ENCODE measurements at regions not wholly inside any gene's neighbourhood (a gene's known extent, or its start where the extent isn't known, plus 50 kb on each side); places are given as distances from the start of the nearest gene placed in this dataset.

DNA sequence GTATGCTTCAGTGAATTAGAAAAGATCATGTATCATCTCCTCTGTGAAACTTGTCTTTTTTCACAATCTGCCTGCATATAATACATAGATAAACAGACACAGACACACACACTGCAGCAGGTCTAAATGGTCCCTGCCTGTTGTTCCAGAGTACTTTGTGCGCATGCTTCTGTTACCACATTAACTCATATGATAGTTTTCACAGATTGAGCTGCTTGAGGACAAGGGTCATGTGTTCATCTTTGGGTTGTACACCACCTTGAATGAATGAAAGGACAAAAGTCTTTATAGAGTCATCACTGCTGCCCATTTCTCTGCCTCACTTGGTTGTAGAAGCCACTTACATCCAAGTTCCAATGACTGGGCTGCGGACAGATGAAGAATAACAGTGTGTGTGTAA is 72.7 kb upstream of the GLS start:
- TF ChIP-seq, protein P1, sequence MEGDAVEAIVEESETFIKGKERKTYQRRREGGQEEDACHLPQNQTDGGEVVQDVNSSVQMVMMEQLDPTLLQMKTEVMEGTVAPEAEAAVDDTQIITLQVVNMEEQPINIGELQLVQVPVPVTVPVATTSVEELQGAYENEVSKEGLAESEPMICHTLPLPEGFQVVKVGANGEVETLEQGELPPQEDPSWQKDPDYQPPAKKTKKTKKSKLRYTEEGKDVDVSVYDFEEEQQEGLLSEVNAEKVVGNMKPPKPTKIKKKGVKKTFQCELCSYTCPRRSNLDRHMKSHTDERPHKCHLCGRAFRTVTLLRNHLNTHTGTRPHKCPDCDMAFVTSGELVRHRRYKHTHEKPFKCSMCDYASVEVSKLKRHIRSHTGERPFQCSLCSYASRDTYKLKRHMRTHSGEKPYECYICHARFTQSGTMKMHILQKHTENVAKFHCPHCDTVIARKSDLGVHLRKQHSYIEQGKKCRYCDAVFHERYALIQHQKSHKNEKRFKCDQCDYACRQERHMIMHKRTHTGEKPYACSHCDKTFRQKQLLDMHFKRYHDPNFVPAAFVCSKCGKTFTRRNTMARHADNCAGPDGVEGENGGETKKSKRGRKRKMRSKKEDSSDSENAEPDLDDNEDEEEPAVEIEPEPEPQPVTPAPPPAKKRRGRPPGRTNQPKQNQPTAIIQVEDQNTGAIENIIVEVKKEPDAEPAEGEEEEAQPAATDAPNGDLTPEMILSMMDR (IDR thresholded peaks at IDR 0.05; ENCODE audit: insufficient read depth, low read length) = no peak
- TF ChIP-seq POLR2AphosphoS5 (IDR thresholded peaks at IDR 0.05; ENCODE audit: low read depth) = no peak

Measured in HL-60 (cell line).